Heart left ventricle (tissue), 16 donors: ENCODE measurements at regions not wholly inside any gene's neighbourhood (a gene's known extent, or its start where the extent isn't known, plus 50 kb on each side); places are given as distances from the start of the nearest gene placed in this dataset.

ENCODE experiments used
- ATAC-seq, 4 donors: fragments of 200-7000 bp; cut with Tn5 transposase; one replicate each; pipeline ENCODE4 v1.9.1; 2020 to 2022; ENCODE audit warnings: moderate library complexity in 4 of 4, mild to moderate bottlenecking in 3 of 4, moderate number of reproducible peaks in 1 of 4
- DNase-seq, 5 donors: peaks; one replicate each; pipeline ENCODE4 v3.0.0-alpha.2; 2020
- H3K27ac ChIP-seq, 12 donors: fragments of 200-600 bp; sonication (generic) in 4 of 12; one replicate each; pipeline versions ENCODE4 v1.5.0 to v1.8.0; 2016 to 2022; ENCODE audit warnings: mild to moderate bottlenecking in 2 of 12
- H3K27me3 ChIP-seq, 9 donors: fragments of 200-600 bp; sonication (generic) in 2 of 9; one replicate each; pipeline versions ENCODE4 v1.5.1 to v1.8.0; 2016 to 2022; ENCODE audit warnings: mild to moderate bottlenecking in 3 of 9
- H3K36me3 ChIP-seq, 9 donors: fragments of 200-600 bp; sonication (generic) in 2 of 9; one replicate each; pipeline versions ENCODE4 v1.5.0 to v1.8.0; 2018 to 2022; ENCODE audit warnings: mild to moderate bottlenecking in 2 of 9
- H3K4me1 ChIP-seq, 12 donors: fragments of 200-600 bp; sonication (generic) in 4 of 12; one replicate each; pipeline versions ENCODE4 v1.5.0 to v1.8.0; 2016 to 2022; ENCODE audit warnings: mild to moderate bottlenecking in 3 of 12
- H3K4me3 ChIP-seq, 12 donors: fragments of 200-600 bp; sonication (generic) in 4 of 12; one replicate each; pipeline versions ENCODE4 v1.5.0 to v1.8.0; 2017 to 2022; ENCODE audit warnings: mild to moderate bottlenecking in 9 of 12, moderate library complexity in 4 of 12
- H3K9me3 ChIP-seq, 12 donors: fragments of 200-600 bp; sonication (generic) in 4 of 12; one replicate each; pipeline versions ENCODE4 v1.5.0 to v1.8.0; 2016 to 2022; ENCODE audit warnings: mild to moderate bottlenecking in 1 of 12
- POLR2A ChIP-seq, 2 donors: fragments of 450-650 bp; IDR thresholded peaks; one replicate each; pipeline ENCODE4 v1.6.1; 2017; ENCODE audit warnings: antibody characterized with exemption in 2 of 2, mild to moderate bottlenecking in 2 of 2, moderate library complexity in 2 of 2
- WGBS, 4 donors: extraction: QIAGEN DNeasy Blood & Tissue Kit in 2 of 4; methylation state at CpG; one replicate each; pipeline versions ENCODE4 v1.1.5 to v1.1.7; 2013 to 2018; 5-methylcytosine and 5-hydroxymethylcytosine counted together
- intact Hi-C, 10 donors: fragments of 100-400 bp; cut with DNase I; formaldehyde crosslinking; loops; one replicate each; pipeline versions ENCODE4 v1.11.1 to v1.14.2; 2022
- TF ChIP-seq, protein P1 (sequence below), 12 donors: fragments of 200-600 bp; sonication (generic) in 4 of 12; IDR thresholded peaks; one replicate each; pipeline versions ENCODE4 v1.5.0 to v1.8.0; 2018 to 2022; ENCODE audit warnings: antibody characterized with exemption in 12 of 12, mild to moderate bottlenecking in 5 of 12
- donor health status: ischemic (EF 13 %, LVEDD 7.1; RV severe dilation, severe dysfunction).
- donor health status: healthy with polysubstance abuse.
- donor health status: DM: no; HTN: yes; CAD: no.
- donor health status: DM: no; HTN: no; CAD: no.
- donor health status: ischemic (EF 25% LVEDD 6.9; RV normal size, moderate dysfunction).
- donor health status: ischemic (EF 25% LVEDD 5.7; RV mildly dilated, moderate dysfunction).
- donor health status: healthy.
- donor health status: DM: yes; HTN: yes; CAD: no.
- donor health status: ischemic (EF 35%, LVEDD 5.7; RV mildly dilated, moderate dysfunction).
- donor health status: nonischemic (EF 11% LVEDD 7.7; RV severe dilation, severe dysfunction).
- donor health status: DM: yes; HTN: yes; CAD: no.
- donor health status: PGD.
- donor health status: ischemic (EF 29% LVEDD 5.4; RV normal size, mild dysfunction).
- donor health status: nonischemic (EF 23%, LVEDD 6.1; RV moderate dilation, normal function).

DNA sequence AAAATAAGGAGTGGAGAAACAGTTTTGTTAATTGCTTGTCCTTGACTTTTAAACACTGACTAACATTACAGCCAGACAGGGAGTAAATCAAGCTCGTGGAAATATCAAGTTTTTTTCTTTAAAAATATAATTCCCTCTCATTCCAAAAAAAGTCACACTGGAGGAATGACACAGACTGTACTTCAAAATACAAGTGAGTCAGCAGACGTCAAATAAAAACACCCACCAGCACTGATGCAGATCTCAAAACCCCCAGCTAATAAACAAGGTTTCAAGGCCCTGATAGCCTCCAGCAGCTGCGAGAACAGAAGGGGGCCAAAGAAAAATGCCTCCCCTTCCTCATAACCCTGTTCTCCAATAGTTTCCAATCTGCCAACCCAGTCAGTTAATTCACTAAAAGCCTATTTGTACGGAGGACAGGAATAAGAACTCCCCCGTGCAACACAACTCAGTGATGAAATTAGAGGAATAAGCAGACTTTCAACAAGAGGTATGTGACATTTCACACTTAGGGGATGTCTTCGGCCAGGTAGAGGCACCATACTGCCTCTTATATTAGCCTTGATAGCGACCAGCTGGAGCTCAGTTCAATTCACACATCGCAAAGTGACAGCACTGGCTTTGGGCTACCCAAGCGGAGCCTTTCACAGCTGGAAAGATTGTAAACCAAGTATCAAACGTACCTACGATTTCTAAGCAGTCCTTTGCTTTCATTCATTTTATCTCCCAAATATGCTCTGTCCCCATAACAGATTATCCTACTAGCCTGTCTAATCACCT lies 561.0 kb upstream of the KLF12 start:
- WGBS, 4 donors, result 48 to 62% (median 55%) methylated on average over 11 of the region's 11 CpGs
- Histone ChIP-seq H3K4me1 (no peaks in the 10 kb centered on the region), H3K4me3 (no peak overlapping the region), H3K9me3 (peaks cover 0 to 5% (median 0%) of the 10 kb centered on the region in 12 donors), H3K27me3 (no peaks in the 10 kb centered on the region), H3K36me3 (no peaks in the 10 kb centered on the region), H3K27ac (no peak overlapping the region)
- no peak for TF ChIP-seq POLR2A (IDR thresholded peaks at IDR 0.05)
- TF ChIP-seq, protein P1, sequence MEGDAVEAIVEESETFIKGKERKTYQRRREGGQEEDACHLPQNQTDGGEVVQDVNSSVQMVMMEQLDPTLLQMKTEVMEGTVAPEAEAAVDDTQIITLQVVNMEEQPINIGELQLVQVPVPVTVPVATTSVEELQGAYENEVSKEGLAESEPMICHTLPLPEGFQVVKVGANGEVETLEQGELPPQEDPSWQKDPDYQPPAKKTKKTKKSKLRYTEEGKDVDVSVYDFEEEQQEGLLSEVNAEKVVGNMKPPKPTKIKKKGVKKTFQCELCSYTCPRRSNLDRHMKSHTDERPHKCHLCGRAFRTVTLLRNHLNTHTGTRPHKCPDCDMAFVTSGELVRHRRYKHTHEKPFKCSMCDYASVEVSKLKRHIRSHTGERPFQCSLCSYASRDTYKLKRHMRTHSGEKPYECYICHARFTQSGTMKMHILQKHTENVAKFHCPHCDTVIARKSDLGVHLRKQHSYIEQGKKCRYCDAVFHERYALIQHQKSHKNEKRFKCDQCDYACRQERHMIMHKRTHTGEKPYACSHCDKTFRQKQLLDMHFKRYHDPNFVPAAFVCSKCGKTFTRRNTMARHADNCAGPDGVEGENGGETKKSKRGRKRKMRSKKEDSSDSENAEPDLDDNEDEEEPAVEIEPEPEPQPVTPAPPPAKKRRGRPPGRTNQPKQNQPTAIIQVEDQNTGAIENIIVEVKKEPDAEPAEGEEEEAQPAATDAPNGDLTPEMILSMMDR (IDR thresholded peaks at IDR 0.05), result no peak
- intact Hi-C loops, result no loop called here
- ATAC-seq (peak in 1 of 4 donors; percentile 18), DNase-seq (no peak)

DNA sequence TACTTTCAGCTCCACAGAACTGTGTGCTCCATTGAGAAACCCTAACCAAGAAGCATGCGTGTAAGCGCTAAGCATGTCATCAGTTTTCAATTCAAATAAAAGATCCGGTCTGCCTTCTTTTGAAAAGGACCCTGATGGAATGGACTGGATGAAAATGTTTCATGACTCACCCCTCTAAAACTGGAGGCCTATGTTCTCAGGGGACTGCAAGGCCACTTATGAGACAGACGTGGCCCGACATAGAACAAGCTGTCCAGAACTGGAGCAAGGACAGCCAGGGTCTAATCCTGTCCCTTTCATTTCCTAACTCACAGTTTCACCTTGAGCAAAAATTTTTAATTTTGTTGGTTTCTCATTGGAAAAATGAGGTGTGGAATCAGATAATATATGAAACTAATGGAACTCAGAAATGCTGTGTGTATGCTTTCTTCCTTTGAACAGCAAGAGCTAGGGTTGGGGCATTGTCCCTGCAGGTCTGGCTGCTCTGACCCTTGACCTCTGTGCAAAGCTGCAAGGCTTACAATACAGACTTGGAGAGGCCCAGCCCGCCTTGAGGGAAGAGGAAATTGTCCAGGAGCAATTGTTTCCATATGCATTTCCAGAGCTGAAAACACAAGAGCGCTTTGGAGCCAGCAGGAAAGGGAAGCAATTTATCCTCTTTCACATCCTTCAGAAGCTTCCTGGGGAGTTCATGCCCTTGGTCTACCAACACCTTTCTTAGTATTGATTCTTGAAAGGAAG lies 553.4 kb upstream of the KLF12 start:
- peak in 4 of 5 donors; percentile 38 to 52 (median 46) for DNase-seq
- H3K27ac ChIP-seq, result peak overlapping the region in 1 of 12 donors; percentile 23
- H3K27me3 ChIP-seq, result no peaks in the 10 kb centered on the region
- no peak overlapping the region for H3K4me3 ChIP-seq
- ATAC-seq, result peak in 3 of 4 donors; percentile 46 to 77 (median 72)
- H3K36me3 ChIP-seq, result no peaks in the 10 kb centered on the region
- intact Hi-C loops, result loop anchor here in 1 of 10 donors (10.0 kb wide), 1 partner anchor 527 kb away; no protein-coding TSS in a partner anchor
- H3K4me1 ChIP-seq, result peaks cover 0 to 10% (median 0%) of the 10 kb centered on the region in 12 donors
- peaks cover 0 to 10% (median 0%) of the 10 kb centered on the region in 12 donors for H3K9me3 ChIP-seq
- WGBS, 4 donors, result 52 to 69% (median 61%) methylated on average over 7 of the region's 7 CpGs
- TF ChIP-seq, protein P1 (IDR thresholded peaks at IDR 0.05), result no peak
- no peak for TF ChIP-seq POLR2A (IDR thresholded peaks at IDR 0.05)

DNA sequence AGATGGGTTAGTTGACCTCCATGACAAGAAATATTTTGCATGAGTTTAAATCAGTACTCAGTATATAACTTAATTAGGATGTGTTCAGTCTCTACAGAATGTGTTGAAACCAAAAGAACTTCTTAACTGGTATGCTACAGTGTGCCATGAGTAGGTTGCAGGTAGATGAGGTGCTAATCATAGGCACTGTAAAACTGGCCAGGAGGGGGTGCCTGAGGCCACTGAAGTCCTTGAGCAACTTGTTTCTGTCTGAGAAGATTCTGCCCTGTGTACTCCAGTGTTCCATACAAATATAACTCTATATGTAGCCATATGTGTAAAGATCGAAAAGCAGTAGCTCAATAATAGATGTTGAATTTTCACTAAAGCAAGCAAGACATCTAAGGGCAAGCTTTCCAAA lies 549.2 kb upstream of the KLF12 start:
- peaks cover 0 to 10% (median 0%) of the 10 kb centered on the region in 12 donors for H3K9me3 ChIP-seq
- intact Hi-C loops, result loop anchor here in 1 of 10 donors (10.0 kb wide), 1 partner anchor 531 kb away; no protein-coding TSS in a partner anchor
- ATAC-seq (no peak), DNase-seq (no peak)
- no peak overlapping the region for H3K27ac ChIP-seq
- H3K36me3 ChIP-seq, result no peaks in the 10 kb centered on the region
- H3K27me3 ChIP-seq, result no peaks in the 10 kb centered on the region
- peaks cover 0 to 10% (median 0%) of the 10 kb centered on the region in 12 donors for H3K4me1 ChIP-seq
- WGBS, 4 donors, result 92 to 100% (median 96%) methylated on average over 1 of the region's 1 CpG
- H3K4me3 ChIP-seq, result no peak overlapping the region
- TF ChIP-seq POLR2A (IDR thresholded peaks at IDR 0.05), result no peak
- TF ChIP-seq, protein P1 (IDR thresholded peaks at IDR 0.05), result no peak

DNA sequence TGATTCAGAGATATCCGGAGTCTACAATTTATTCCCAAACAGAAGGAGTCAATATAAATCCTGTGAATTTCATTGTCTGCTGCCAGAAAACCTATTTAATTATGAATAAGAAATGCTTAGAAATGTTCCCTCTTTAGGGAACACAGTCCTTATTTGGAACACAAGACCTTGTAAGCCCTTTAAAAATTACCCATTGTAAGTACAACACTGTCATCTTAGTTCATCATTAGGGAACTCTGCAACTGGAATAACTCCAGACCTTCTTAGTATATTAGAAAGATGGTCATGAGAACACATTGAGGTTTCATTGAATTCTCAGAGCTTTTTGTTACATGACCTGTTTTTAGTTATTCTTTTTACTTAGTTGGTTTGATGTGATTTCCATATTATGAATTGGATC lies 548.5 kb upstream of the KLF12 start:
- H3K36me3 ChIP-seq, result no peaks in the 10 kb centered on the region
- H3K27me3 ChIP-seq, result no peaks in the 10 kb centered on the region
- H3K4me3 ChIP-seq, result no peak overlapping the region
- no peak for TF ChIP-seq POLR2A (IDR thresholded peaks at IDR 0.05)
- TF ChIP-seq, protein P1 (IDR thresholded peaks at IDR 0.05), result no peak
- WGBS, 4 donors, result 90 to 95% (median 95%) methylated on average over 1 of the region's 1 CpG
- H3K4me1 ChIP-seq, result peaks cover 0 to 10% (median 0%) of the 10 kb centered on the region in 12 donors
- intact Hi-C loops, result loop anchor here in 1 of 10 donors (10.0 kb wide), 1 partner anchor 532 kb away; no protein-coding TSS in a partner anchor
- H3K27ac ChIP-seq, result no peak overlapping the region
- no peak for ATAC-seq
- H3K9me3 ChIP-seq, result peaks cover 0 to 10% (median 0%) of the 10 kb centered on the region in 12 donors
- DNase-seq, result no peak
